GM10248 (cell line): ENCODE measurements at regions not wholly inside any gene's neighbourhood (a gene's known extent, or its start where the extent isn't known, plus 50 kb on each side); places are given as distances from the start of the nearest gene placed in this dataset.
"Not testable (repeated sequence)": the region's sequence is repeated elsewhere in the genome, so short reads cannot be mapped to it uniquely, and the experiment has no call there.

Experiments
- CTCF ChIA-PET: fragments of 300-600 bp; sonication (Branson Sonifier 250); formaldehyde crosslinking; extraction: SDS; loops from one replicate; lab custom pipeline; 2021; ENCODE audit warnings: antibody characterized with exemption; lab: Yijun Ruan, JAX
- POLR2A ChIA-PET: fragments of 350-650 bp; sonication (Branson Sonifier 250); formaldehyde crosslinking; extraction: SDS; loops from one replicate; lab custom pipeline; 2020; ENCODE audit warnings: antibody characterized with exemption; lab: Yijun Ruan, JAX
- DNase-seq: peaks from one replicate; pipeline ENCODE4 v3.0.0; 2012; ENCODE audit errors: extremely low spot score
- CTCF ChIP-seq: IDR thresholded peaks from 2 replicates; pipeline ENCODE4 v1.5.1; 2012; ENCODE audit warnings: mild to moderate bottlenecking, low read depth; ENCODE audit errors: extremely low read depth, missing control alignments, control extremely low read depth

DNA sequence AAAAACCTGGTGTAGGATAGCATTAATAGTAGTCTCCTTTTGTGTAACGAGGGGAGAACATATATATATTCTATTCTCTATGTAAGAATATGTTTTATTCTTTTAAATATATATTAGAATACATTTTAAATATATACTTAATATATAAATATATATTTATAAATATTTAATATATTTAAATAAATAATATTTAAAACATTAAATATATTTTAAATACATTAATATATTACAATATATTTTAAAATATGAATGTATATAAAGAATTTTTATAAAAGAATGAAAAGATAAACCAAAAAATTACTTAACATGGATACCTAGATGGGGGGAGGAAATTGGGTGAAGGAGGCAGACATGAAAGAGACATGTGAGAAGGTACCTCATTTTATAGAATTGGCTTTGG, 53.0 kb upstream of the ZNF831 start:
- CTCF ChIA-PET = interaction anchor here (1.0 to 2.5 kb wide), 4 partner anchors 12 to 112 kb away, joined by 3 to 8 read pairs (median 4); no protein-coding TSS in a partner anchor
- POLR2A ChIA-PET = no interaction called here
- DNase-seq = no peak
- no peak for TF ChIP-seq CTCF

GRCh38 chr20:59105581-59105980, 58.0 kb upstream of the ZNF831 start:
- CTCF ChIA-PET = interaction anchor here (2.0 to 3.4 kb wide), 2 partner anchors 9 to 18 kb away, joined by 7 to 10 read pairs; no protein-coding TSS in a partner anchor
- no peak for DNase-seq
- no peak for TF ChIP-seq CTCF
- POLR2A ChIA-PET = no interaction called here

GRCh38 chr20:59104831-59105230, 58.8 kb upstream of the ZNF831 start:
- CTCF ChIA-PET = interaction anchor here (1.1 to 4.1 kb wide), 3 partner anchors 9 to 104 kb away, joined by 3 to 13 read pairs (median 10); no protein-coding TSS in a partner anchor
- DNase-seq = no peak
- POLR2A ChIA-PET = no interaction called here
- TF ChIP-seq CTCF = no peak

GRCh38 chr20:59103573-59103972, 60.0 kb upstream of the ZNF831 start:
- DNase-seq = no peak

GRCh38 chr20:59102841-59103299, 60.3 kb upstream of the PRELID3B start:
- no peak for DNase-seq
- CTCF ChIA-PET = interaction anchor here (1.7 to 4.1 kb wide), 3 partner anchors 15 to 119 kb away, joined by 3 to 15 read pairs (median 13); no protein-coding TSS in a partner anchor
- POLR2A ChIA-PET = no interaction called here
- no peak for TF ChIP-seq CTCF

More at GRCh38 chr20:59103573-59103972, 60.0 kb upstream of the ZNF831 start:
- ChIA-PET CTCF (interaction anchor here (1.2 to 4.1 kb wide), 5 partner anchors 7 to 118 kb away, joined by 3 to 15 read pairs (median 10); no protein-coding TSS in a partner anchor), POLR2A (no interaction called here)
- TF ChIP-seq CTCF = no peak

DNA sequence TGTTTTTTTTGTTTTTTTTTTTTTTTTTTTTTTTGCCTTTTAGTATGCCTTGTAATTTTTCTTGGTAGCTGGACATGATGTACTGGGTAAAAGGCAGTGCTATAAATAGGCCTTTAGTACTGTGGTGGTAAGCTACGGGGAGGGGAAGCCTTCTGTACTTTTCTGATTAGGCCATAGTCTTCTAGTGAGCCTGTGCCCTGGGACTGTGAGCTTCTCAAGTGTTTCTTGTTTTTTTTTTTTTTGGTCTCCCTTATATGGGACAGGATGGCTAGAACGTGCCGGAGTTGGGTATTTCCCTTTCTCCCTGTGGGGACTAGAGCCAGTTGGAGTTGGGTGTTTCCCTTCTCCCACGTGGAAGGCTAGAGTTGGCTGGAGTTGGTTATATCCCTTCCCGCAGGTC, 59.4 kb upstream of the PRELID3B start:
- DNase-seq = no peak
- ChIA-PET POLR2A (no interaction called here), CTCF (interaction anchor here (2.9 to 4.1 kb wide), 2 partner anchors 14 to 105 kb away, joined by 13 to 15 read pairs; no protein-coding TSS in a partner anchor)
- TF ChIP-seq CTCF = no peak

DNA sequence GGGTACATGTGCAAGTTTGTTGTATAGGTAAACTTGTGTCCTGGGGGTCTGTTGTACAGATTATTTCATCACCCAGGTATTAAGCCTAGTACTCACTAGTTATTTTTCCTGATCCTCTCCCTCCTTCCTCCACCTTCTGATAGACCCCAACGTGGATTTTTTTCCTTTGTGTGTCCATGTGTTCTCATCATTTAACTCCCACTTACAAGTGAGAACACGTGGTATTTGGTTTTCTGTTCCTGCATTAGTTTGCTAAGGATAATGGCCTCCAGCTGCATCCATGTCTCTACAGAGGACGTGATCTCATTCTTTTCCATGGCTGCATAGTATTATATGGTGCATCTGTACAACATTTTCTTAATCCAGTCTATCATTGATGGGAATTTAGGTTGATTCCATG, 57.3 kb upstream of the PRELID3B start:
- POLR2A ChIA-PET, CTCF ChIA-PET: not testable (repeated sequence)

More for the DNA sequence above, 57.3 kb upstream of the PRELID3B start:
- DNase-seq = not testable (repeated sequence)
